GM12875 (cell line): ENCODE measurements at regions not wholly inside any gene's neighbourhood (a gene's known extent, or its start where the extent isn't known, plus 50 kb on each side); places are given as distances from the start of the nearest gene placed in this dataset.

Experiments
- H3K4me3 ChIP-seq: one replicate; pipeline ENCODE4 v1.5.1; 2011; ENCODE audit warnings: low read depth, low read length, control low read depth
- TF ChIP-seq, protein P1 (sequence below): IDR thresholded peaks from 2 replicates; pipeline ENCODE4 v1.5.1; 2011; ENCODE audit warnings: low read depth, mild to moderate bottlenecking, control low read depth, inconsistent platforms, low read length, moderate library complexity, borderline replicate concordance; ENCODE audit not compliant: insufficient read depth

DNA sequence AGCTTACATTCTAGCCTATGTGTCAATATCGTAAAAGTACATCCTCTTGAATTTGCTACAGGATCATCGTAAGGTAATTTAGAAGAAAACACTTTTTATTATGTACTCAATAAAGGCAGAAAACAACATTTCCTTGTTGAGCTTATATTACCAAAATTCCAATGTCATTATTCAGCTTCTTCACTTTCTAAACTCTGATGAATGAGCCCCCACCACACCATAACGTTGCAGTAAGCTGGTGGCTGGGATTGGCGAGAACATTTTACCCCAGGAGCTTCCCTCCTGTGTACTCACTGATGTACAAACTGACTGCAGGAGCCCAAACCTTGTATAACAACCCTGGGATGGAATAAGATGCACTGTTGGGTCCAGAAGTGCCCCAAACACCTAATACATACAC, 238.1 kb upstream of the MARCKS start:
- H3K4me3 ChIP-seq = no peak overlapping the region
- TF ChIP-seq, protein P1, sequence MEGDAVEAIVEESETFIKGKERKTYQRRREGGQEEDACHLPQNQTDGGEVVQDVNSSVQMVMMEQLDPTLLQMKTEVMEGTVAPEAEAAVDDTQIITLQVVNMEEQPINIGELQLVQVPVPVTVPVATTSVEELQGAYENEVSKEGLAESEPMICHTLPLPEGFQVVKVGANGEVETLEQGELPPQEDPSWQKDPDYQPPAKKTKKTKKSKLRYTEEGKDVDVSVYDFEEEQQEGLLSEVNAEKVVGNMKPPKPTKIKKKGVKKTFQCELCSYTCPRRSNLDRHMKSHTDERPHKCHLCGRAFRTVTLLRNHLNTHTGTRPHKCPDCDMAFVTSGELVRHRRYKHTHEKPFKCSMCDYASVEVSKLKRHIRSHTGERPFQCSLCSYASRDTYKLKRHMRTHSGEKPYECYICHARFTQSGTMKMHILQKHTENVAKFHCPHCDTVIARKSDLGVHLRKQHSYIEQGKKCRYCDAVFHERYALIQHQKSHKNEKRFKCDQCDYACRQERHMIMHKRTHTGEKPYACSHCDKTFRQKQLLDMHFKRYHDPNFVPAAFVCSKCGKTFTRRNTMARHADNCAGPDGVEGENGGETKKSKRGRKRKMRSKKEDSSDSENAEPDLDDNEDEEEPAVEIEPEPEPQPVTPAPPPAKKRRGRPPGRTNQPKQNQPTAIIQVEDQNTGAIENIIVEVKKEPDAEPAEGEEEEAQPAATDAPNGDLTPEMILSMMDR = no peak

DNA sequence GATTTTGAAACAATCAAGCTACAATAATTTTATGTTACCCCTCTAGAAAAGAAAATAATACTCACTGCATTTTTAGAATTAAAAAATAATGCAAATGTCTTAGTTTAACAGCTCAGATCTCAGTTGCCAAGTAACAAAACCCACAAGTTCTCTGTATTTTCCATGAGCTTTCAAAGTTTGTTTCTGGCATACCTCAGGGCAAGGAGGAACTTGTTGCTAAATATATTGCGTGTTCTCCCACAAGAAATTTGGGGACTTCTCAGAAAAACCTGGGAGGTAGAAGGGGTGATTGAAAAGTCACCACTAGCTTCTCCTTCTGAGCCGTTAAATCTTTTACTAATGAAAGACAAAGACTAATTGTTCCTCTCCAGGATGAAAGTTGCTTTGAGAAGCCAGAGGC, 236.8 kb upstream of the MARCKS start:
- TF ChIP-seq, protein P1 = no peak
- no peak overlapping the region for H3K4me3 ChIP-seq

DNA sequence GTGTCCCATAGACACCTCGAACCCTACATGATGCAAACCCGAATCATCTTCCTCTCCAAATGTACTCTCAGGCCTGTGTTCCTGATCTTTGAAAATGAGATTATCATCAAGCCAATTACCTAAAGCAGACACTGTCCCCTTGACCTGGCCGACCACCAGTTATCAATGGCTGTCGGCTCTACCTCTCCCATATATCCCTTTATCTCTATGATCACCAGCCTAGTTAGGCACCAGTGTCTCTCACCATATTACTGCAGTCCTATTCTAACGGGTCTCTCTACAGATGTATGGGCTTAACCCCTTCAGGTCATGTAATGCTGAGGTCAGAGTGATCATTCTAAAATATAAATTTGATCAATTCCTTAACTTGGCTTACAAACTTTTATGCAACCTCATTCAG, 234.9 kb upstream of the MARCKS start:
- TF ChIP-seq, protein P1 = no peak
- no peak overlapping the region for H3K4me3 ChIP-seq

DNA sequence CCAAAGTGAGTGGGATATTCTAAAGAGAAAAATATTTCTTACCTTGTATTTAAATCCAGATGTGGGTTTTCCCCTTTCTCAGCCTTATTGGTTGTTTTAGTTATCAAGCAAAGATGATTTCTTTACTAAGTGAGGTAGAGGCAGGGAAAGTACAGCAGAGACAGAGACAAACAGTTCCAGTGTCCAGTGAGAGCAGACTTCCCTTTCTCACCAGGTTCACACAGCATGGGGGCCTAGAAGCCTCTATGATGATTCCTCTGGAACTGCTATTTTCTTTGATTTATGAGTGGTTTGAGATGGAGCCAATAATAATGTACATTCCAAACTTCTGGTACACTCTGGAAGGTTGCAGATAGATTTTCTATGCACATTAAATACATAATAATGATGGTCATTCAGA, 234.0 kb upstream of the MARCKS start:
- no peak overlapping the region for H3K4me3 ChIP-seq
- TF ChIP-seq, protein P1 = no peak

DNA sequence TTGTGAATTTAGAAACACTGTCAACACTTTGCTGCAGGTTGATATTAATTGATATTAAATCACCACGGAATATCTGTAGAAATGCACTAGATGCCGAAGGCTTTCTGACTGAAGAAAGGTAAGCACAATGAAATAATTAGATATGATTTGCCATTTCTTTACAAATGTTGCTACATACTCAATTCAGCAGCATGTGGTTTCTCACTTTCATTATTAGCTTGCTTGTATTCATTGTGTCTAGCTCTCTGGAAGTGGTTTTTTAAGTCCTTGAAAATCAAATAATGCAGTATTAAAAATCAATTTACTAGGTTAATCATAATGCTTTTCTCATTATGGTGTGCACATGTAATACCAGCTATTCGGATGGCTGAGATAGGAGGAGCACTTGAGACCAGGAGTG, 231.3 kb upstream of the MARCKS start:
- no peak overlapping the region for H3K4me3 ChIP-seq
- TF ChIP-seq, protein P1 = no peak

DNA sequence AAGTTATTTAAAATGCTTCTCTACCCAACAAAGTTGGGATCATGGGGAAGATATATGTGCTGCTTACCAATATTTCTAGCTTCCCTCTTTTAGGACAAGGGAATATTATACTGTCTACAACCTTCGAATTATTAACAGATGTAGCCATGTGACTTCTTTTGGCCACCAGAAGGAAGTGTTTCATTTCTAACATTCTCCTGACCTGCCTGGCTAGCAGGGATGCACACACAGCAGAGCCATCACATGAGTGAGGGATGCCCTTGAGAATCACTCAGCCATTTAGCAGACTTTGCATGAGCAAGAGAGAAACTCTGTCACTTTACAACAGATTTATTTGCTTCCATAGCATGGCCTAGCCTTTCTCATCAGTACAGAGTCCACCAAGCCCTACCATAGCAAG, 230.7 kb upstream of the MARCKS start:
- no peak overlapping the region for H3K4me3 ChIP-seq
- TF ChIP-seq, protein P1 = no peak

DNA sequence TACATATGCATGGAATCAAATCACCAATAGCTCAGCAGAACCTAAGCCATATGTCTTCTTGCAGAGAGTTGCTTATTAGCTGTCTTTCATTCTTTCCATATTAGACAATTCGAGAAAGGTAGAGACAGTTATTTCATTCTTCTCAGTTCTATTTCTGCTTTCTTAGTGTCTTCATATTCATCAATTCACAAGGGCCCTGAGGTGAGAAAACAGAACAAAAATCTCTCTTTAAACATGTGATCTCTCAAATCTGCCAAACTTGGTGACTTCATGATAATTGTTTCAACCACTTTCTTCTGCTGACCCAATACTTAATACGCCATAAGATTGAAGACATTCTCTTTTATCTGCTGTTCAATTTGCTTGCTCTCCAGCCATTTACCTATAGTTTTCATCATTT, 229.7 kb upstream of the MARCKS start:
- TF ChIP-seq, protein P1 = no peak
- no peak overlapping the region for H3K4me3 ChIP-seq
